ENCODE measurements at regions not wholly inside any gene's neighbourhood (a gene's known extent, or its start where the extent isn't known, plus 50 kb on each side); places are given as distances from the start of the nearest gene placed in this dataset.

- Histone ChIP-seq H3K27me3 (ENCODE audit: control insufficient read depth in 4 of 4, insufficient read depth in 4 of 4, low read length in 3 of 4) (no peaks in the 10 kb centered on the region), H3K4me3 (ENCODE audit: low read depth in 1 of 3, low read length in 3 of 3) (no peak overlapping the region), H3K9ac (ENCODE audit: low read depth in 1 of 2, low read length in 2 of 2) (no peak overlapping the region), H3K36me3 (ENCODE audit: control insufficient read depth in 4 of 4, insufficient read depth in 3 of 4, low read depth in 1 of 4, low read length in 3 of 4) (no peaks in the 10 kb centered on the region), H3K27ac (ENCODE audit: low read depth in 1 of 2, low read length in 2 of 2) (no peak overlapping the region), H3K4me1 (ENCODE audit: control insufficient read depth in 4 of 4, insufficient read depth in 4 of 4, low read length in 3 of 4) (peaks cover 0 to 5% (median 2%) of the 10 kb centered on the region in 4 donors), H3K9me3 (ENCODE audit: control insufficient read depth in 4 of 4, low read length in 3 of 4) (no peaks in the 10 kb centered on the region)
- no peak for TF ChIP-seq RAD21 (IDR thresholded peaks at IDR 0.05)
- TF ChIP-seq GABPA (IDR thresholded peaks at IDR 0.05 in 1 of 2, conservative IDR thresholded peaks at IDR 0.05 in 1 of 2): no peak
- no peak for TF ChIP-seq YY1 (IDR thresholded peaks at IDR 0.05)
- TF ChIP-seq HNF4G (IDR thresholded peaks at IDR 0.05): no peak
- no peak for TF ChIP-seq EGR1 (IDR thresholded peaks at IDR 0.05; ENCODE audit: low read depth in 2 of 2)
- no peak for TF ChIP-seq JUND (IDR thresholded peaks at IDR 0.05)
- no peak for TF ChIP-seq HNF4A (conservative IDR thresholded peaks at IDR 0.05)
- no peak for TF ChIP-seq SP1 (IDR thresholded peaks at IDR 0.05)
- no peak for TF ChIP-seq TAF1 (conservative IDR thresholded peaks at IDR 0.05)
- no peak for TF ChIP-seq CTCF (IDR thresholded peaks at IDR 0.05; ENCODE audit: low read depth, low read length, missing input control)
- DNase-seq (ENCODE audit: low spot score): no peak
- 93% methylated on average over 8 of the region's 8 CpGs for WGBS
Measured at GRCh38 chr1:201689647-201690046, 139.3 kb upstream of the IPO9 start.

- Histone ChIP-seq H3K27ac (ENCODE audit: low read depth in 1 of 2, low read length in 2 of 2) (no peak overlapping the region), H3K9ac (ENCODE audit: low read depth in 1 of 2, low read length in 2 of 2) (no peak overlapping the region), H3K4me1 (ENCODE audit: control insufficient read depth in 4 of 4, insufficient read depth in 4 of 4, low read length in 3 of 4) (peaks cover 0 to 5% (median 2%) of the 10 kb centered on the region in 4 donors), H3K27me3 (ENCODE audit: control insufficient read depth in 4 of 4, insufficient read depth in 4 of 4, low read length in 3 of 4) (no peaks in the 10 kb centered on the region), H3K36me3 (ENCODE audit: control insufficient read depth in 4 of 4, insufficient read depth in 3 of 4, low read depth in 1 of 4, low read length in 3 of 4) (no peaks in the 10 kb centered on the region), H3K4me3 (ENCODE audit: low read depth in 1 of 3, low read length in 3 of 3) (no peak overlapping the region), H3K9me3 (ENCODE audit: control insufficient read depth in 4 of 4, low read length in 3 of 4) (no peaks in the 10 kb centered on the region)
- no peak for TF ChIP-seq RAD21 (IDR thresholded peaks at IDR 0.05)
- TF ChIP-seq REST (IDR thresholded peaks at IDR 0.05): no peak
- no peak for TF ChIP-seq CTCF (IDR thresholded peaks at IDR 0.05; ENCODE audit: low read depth, low read length, missing input control)
- TF ChIP-seq JUND (IDR thresholded peaks at IDR 0.05): no peak
- no peak for TF ChIP-seq FOXA2 (IDR thresholded peaks at IDR 0.05)
- no peak for TF ChIP-seq NR2F2 (IDR thresholded peaks at IDR 0.05)
- TF ChIP-seq SP1 (IDR thresholded peaks at IDR 0.05): no peak
- no peak for TF ChIP-seq GABPA (IDR thresholded peaks at IDR 0.05 in 1 of 2, conservative IDR thresholded peaks at IDR 0.05 in 1 of 2)
- TF ChIP-seq HNF4A (conservative IDR thresholded peaks at IDR 0.05): no peak
- no peak for TF ChIP-seq TAF1 (conservative IDR thresholded peaks at IDR 0.05)
- no peak for TF ChIP-seq FOXA1 (IDR thresholded peaks at IDR 0.05)
- TF ChIP-seq HNF4G (IDR thresholded peaks at IDR 0.05): no peak
- no peak for TF ChIP-seq ATF3 (IDR thresholded peaks at IDR 0.05)
- no peak for TF ChIP-seq EGR1 (IDR thresholded peaks at IDR 0.05; ENCODE audit: low read depth in 2 of 2)
- no peak for TF ChIP-seq YY1 (IDR thresholded peaks at IDR 0.05)
- no peak for TF ChIP-seq MAX (IDR thresholded peaks at IDR 0.05)
- TF ChIP-seq RXRA (IDR thresholded peaks at IDR 0.05): no peak
- WGBS: 88% methylated on average over 10 of the region's 10 CpGs
- no peak for DNase-seq (ENCODE audit: low spot score)
Measured at GRCh38 chr1:201690528-201690927, 138.4 kb upstream of the IPO9 start.

Data from liver (tissue), 8 donors.